ENCODE measurements at regions not wholly inside any gene's neighbourhood (a gene's known extent, or its start where the extent isn't known, plus 50 kb on each side); places are given as distances from the start of the nearest gene placed in this dataset.

- no peaks in the 10 kb centered on the region for H3K4me1 ChIP-seq
- H3K4me3 ChIP-seq = no peak overlapping the region
- H3K27ac ChIP-seq = no peak overlapping the region
- intact Hi-C loops (cut with DNase I) = no loop called here
- DNase-seq = no peak
- ATAC-seq = peak; percentile 80
- H3K9me3 ChIP-seq = no peaks in the 10 kb centered on the region
- H3K27me3 ChIP-seq = no peaks in the 10 kb centered on the region
- no peaks in the 10 kb centered on the region for H3K36me3 ChIP-seq
- no peak for TF ChIP-seq CTCF (IDR thresholded peaks at IDR 0.05)
Measured at GRCh38 chr14:38839694-38840365, 263.2 kb downstream of the SEC23A start.

GRCh38 chr14:38838979-38839323, 264.1 kb downstream of the SEC23A start:
- no peak for ATAC-seq
- no peaks in the 10 kb centered on the region for H3K4me1 ChIP-seq
- H3K4me3 ChIP-seq = no peak overlapping the region
- H3K27ac ChIP-seq = no peak overlapping the region
- intact Hi-C loops (cut with DNase I) = no loop called here
- TF ChIP-seq CTCF (IDR thresholded peaks at IDR 0.05) = no peak
- H3K36me3 ChIP-seq = no peaks in the 10 kb centered on the region
- no peaks in the 10 kb centered on the region for H3K27me3 ChIP-seq
- H3K9me3 ChIP-seq = no peaks in the 10 kb centered on the region
- DNase-seq = no peak

- H3K4me3 ChIP-seq = no peak overlapping the region
- TF ChIP-seq CTCF (IDR thresholded peaks at IDR 0.05) = no peak
- no peaks in the 10 kb centered on the region for H3K27me3 ChIP-seq
- no peak overlapping the region for H3K27ac ChIP-seq
- intact Hi-C loops (cut with DNase I) = no loop called here
- no peaks in the 10 kb centered on the region for H3K36me3 ChIP-seq
- DNase-seq = no peak
- no peaks in the 10 kb centered on the region for H3K9me3 ChIP-seq
- H3K4me1 ChIP-seq = no peaks in the 10 kb centered on the region
- ATAC-seq = peak; percentile 27
Measured at GRCh38 chr14:38838049-38838978, 264.7 kb downstream of the SEC23A start.

- Histone ChIP-seq H3K9me3 (no peaks in the 10 kb centered on the region), H3K4me1 (no peaks in the 10 kb centered on the region), H3K27ac (no peak overlapping the region), H3K4me3 (no peak overlapping the region), H3K36me3 (no peaks in the 10 kb centered on the region), H3K27me3 (no peaks in the 10 kb centered on the region)
- DNase-seq = no peak
- intact Hi-C loops (cut with DNase I) = no loop called here
- TF ChIP-seq CTCF (IDR thresholded peaks at IDR 0.05) = no peak
- ATAC-seq = peak; percentile 8
Measured at GRCh38 chr14:38837343-38838048, 265.5 kb downstream of the SEC23A start.

GRCh38 chr14:38836539-38836938, 266.5 kb downstream of the SEC23A start:
- no peaks in the 10 kb centered on the region for H3K36me3 ChIP-seq
- H3K9me3 ChIP-seq = no peaks in the 10 kb centered on the region
- no peaks in the 10 kb centered on the region for H3K4me1 ChIP-seq
- no peak for ATAC-seq
- intact Hi-C loops (cut with DNase I) = no loop called here
- no peaks in the 10 kb centered on the region for H3K27me3 ChIP-seq
- H3K27ac ChIP-seq = no peak overlapping the region
- DNase-seq = no peak
- no peak overlapping the region for H3K4me3 ChIP-seq
- TF ChIP-seq CTCF (IDR thresholded peaks at IDR 0.05) = no peak
